ENCODE measurements at regions not wholly inside any gene's neighbourhood (a gene's known extent, or its start where the extent isn't known, plus 50 kb on each side); places are given as distances from the start of the nearest gene placed in this dataset.

DNA sequence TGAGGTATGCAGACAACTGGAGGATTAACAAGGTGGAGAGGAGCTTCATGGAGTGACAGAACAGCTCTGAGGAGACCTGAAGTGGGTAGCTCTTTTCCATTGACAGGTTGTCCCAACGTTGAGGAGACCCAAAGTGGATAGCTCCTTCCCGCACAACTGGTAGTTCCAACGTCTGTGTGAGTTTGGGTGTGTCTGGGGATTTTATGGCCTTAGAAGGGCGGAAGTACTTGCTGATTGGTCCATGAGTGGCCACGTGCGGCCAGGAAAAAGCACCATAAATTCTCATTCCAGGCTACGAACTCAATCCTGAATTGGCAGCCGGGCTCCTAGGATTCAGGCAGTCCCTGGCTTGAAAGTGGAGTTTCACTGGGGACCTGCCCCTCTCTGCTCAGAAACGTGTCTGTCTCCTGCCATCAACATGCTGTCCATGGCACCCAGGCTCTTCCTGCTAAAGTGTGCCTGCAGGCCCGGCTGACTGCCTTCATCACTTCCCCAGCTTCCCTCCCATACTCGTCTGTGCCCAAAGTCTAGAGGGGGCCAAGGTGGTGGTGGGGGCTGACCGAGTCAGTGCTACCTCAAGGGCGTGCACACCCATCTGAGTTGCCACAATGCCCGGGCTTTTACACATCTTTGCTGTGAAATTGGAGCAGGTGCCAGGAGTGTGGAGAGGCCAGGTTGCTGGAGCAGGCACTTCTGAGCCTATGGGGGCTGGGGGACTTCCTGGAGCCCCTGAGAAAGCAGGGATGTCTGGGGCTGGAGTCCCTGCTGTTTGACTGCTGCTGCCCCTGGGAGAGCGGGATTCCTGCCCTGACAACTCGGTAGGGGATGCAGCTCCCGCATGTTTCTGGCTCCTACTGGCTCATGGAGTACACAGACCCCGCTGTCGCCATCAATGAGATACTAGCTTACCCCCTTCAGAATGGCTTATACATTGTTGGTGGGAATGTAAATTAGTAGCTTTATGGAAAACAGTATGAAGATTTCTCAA, 2034.6 kb upstream of the ACO1 start (continued):
- TF ChIP-seq, protein P1, sequence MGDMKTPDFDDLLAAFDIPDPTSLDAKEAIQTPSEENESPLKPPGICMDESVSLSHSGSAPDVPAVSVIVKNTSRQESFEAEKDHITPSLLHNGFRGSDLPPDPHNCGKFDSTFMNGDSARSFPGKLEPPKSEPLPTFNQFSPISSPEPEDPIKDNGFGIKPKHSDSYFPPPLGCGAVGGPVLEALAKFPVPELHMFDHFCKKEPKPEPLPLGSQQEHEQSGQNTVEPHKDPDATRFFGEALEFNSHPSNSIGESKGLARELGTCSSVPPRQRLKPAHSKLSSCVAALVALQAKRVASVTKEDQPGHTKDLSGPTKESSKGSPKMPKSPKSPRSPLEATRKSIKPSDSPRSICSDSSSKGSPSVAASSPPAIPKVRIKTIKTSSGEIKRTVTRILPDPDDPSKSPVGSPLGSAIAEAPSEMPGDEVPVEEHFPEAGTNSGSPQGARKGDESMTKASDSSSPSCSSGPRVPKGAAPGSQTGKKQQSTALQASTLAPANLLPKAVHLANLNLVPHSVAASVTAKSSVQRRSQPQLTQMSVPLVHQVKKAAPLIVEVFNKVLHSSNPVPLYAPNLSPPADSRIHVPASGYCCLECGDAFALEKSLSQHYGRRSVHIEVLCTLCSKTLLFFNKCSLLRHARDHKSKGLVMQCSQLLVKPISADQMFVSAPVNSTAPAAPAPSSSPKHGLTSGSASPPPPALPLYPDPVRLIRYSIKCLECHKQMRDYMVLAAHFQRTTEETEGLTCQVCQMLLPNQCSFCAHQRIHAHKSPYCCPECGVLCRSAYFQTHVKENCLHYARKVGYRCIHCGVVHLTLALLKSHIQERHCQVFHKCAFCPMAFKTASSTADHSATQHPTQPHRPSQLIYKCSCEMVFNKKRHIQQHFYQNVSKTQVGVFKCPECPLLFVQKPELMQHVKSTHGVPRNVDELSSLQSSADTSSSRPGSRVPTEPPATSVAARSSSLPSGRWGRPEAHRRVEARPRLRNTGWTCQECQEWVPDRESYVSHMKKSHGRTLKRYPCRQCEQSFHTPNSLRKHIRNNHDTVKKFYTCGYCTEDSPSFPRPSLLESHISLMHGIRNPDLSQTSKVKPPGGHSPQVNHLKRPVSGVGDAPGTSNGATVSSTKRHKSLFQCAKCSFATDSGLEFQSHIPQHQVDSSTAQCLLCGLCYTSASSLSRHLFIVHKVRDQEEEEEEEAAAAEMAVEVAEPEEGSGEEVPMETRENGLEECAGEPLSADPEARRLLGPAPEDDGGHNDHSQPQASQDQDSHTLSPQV (IDR thresholded peaks at IDR 0.05): no peak
- no peak for TF ChIP-seq COPS2 (conservative IDR thresholded peaks at IDR 0.05)
- TF ChIP-seq, protein P2, sequence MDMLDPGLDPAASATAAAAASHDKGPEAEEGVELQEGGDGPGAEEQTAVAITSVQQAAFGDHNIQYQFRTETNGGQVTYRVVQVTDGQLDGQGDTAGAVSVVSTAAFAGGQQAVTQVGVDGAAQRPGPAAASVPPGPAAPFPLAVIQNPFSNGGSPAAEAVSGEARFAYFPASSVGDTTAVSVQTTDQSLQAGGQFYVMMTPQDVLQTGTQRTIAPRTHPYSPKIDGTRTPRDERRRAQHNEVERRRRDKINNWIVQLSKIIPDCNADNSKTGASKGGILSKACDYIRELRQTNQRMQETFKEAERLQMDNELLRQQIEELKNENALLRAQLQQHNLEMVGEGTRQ (CRISPR knock-in tag; IDR thresholded peaks at IDR 0.05): no peak
- no peak for TF ChIP-seq SMC3 (conservative IDR thresholded peaks at IDR 0.05; ENCODE audit: insufficient read depth, low read depth, low read length)

Data from K562 (cell line).